RWPE2 (cell line): ENCODE measurements at regions not wholly inside any gene's neighbourhood (a gene's known extent, or its start where the extent isn't known, plus 50 kb on each side); places are given as distances from the start of the nearest gene placed in this dataset.

ENCODE experiments used
- ATAC-seq: fragments of 200-7000 bp; cut with Tn5 transposase; 3 replicates; pipeline ENCODE4 v1.9.1; 2021; ENCODE audit warnings: low read depth
- DNase-seq: peaks from one replicate; pipeline ENCODE4 v3.0.0-alpha.2; 2020; ENCODE audit warnings: low spot score
- H3K27ac ChIP-seq: fragments of 450-650 bp; 2 replicates; pipeline ENCODE4 v1.5.1; 2017; ENCODE audit warnings: mild to moderate bottlenecking; ENCODE audit not compliant: poor library complexity, severe bottlenecking
- H3K27me3 ChIP-seq: fragments of 250-450 bp; sonication (Bioruptor Pico); 2 replicates; pipeline ENCODE4 v1.5.1; 2021; ENCODE audit warnings: mild to moderate bottlenecking, moderate library complexity; ENCODE audit not compliant: insufficient read depth, poor library complexity, severe bottlenecking
- H3K36me3 ChIP-seq: fragments of 250-450 bp; sonication (Bioruptor Pico); 2 replicates; pipeline ENCODE4 v1.5.1; 2020; ENCODE audit warnings: low read depth, mild to moderate bottlenecking, moderate library complexity
- H3K4me1 ChIP-seq: fragments of 250-450 bp; sonication (Bioruptor Pico); 2 replicates; pipeline ENCODE4 v1.5.1; 2021; ENCODE audit warnings: mild to moderate bottlenecking, moderate library complexity; ENCODE audit not compliant: insufficient read depth, poor library complexity, severe bottlenecking
- H3K4me3 ChIP-seq: fragments of 250-450 bp; sonication (Bioruptor Pico); 2 replicates; pipeline ENCODE4 v1.5.1; 2021; ENCODE audit warnings: mild to moderate bottlenecking, moderate library complexity; ENCODE audit not compliant: severe bottlenecking
- H3K9me3 ChIP-seq: fragments of 250-450 bp; sonication (Bioruptor Pico); 2 replicates; pipeline ENCODE4 v1.5.1; 2021; ENCODE audit warnings: mild to moderate bottlenecking, moderate library complexity; ENCODE audit not compliant: severe bottlenecking
- CTCF ChIP-seq: fragments of 450-650 bp; IDR thresholded peaks from one replicate; pipeline ENCODE4 v1.5.1; 2017; ENCODE audit warnings: mild to moderate bottlenecking, moderate library complexity; ENCODE audit not compliant: poor library complexity, severe bottlenecking

GRCh38 chr4:146998157-146998556, 52.5 kb upstream of the TTC29 start:
- TF ChIP-seq CTCF: no peak
- H3K9me3 ChIP-seq: no peaks in the 10 kb centered on the region
- no peaks in the 10 kb centered on the region for H3K4me1 ChIP-seq
- ATAC-seq (no peak), DNase-seq (no peak)
- H3K27me3 ChIP-seq: no peaks in the 10 kb centered on the region
- H3K36me3 ChIP-seq: no peaks in the 10 kb centered on the region
- H3K4me3 ChIP-seq: no peak overlapping the region
- no peak overlapping the region for H3K27ac ChIP-seq

- DNase-seq: no peak
- no peak overlapping the region for H3K27ac ChIP-seq
These were observed 58.5 kb upstream of the TTC29 start for GRCh38 chr4:147003956-147004809.

GRCh38 chr4:147006229-147006628, 60.6 kb upstream of the TTC29 start:
- no peaks in the 10 kb centered on the region for H3K4me1 ChIP-seq
- TF ChIP-seq CTCF: no peak
- no peak overlapping the region for H3K4me3 ChIP-seq
- H3K27ac ChIP-seq: no peak overlapping the region
- H3K27me3 ChIP-seq: no peaks in the 10 kb centered on the region
- ATAC-seq (no peak), DNase-seq (no peak)
- H3K36me3 ChIP-seq: no peaks in the 10 kb centered on the region
- H3K9me3 ChIP-seq: no peaks in the 10 kb centered on the region

More at GRCh38 chr4:147003956-147004809, 58.5 kb upstream of the TTC29 start:
- TF ChIP-seq CTCF: no peak
- no peak overlapping the region for H3K4me3 ChIP-seq
- no peak for ATAC-seq
- no peaks in the 10 kb centered on the region for H3K36me3 ChIP-seq
- no peaks in the 10 kb centered on the region for H3K4me1 ChIP-seq
- no peaks in the 10 kb centered on the region for H3K27me3 ChIP-seq
- no peaks in the 10 kb centered on the region for H3K9me3 ChIP-seq

GRCh38 chr4:147009875-147010274, 64.2 kb upstream of the TTC29 start:
- Histone ChIP-seq H3K9me3 (no peaks in the 10 kb centered on the region), H3K36me3 (no peaks in the 10 kb centered on the region), H3K27me3 (no peaks in the 10 kb centered on the region), H3K4me3 (no peak overlapping the region), H3K27ac (no peak overlapping the region), H3K4me1 (no peaks in the 10 kb centered on the region)
- DNase-seq (no peak), ATAC-seq (no peak)
- no peak for TF ChIP-seq CTCF

- no peaks in the 10 kb centered on the region for H3K4me1 ChIP-seq
- no peak overlapping the region for H3K4me3 ChIP-seq
- no peak for ATAC-seq
- no peaks in the 10 kb centered on the region for H3K27me3 ChIP-seq
- no peaks in the 10 kb centered on the region for H3K36me3 ChIP-seq
- H3K9me3 ChIP-seq: no peaks in the 10 kb centered on the region
- no peak for DNase-seq
- no peak for TF ChIP-seq CTCF
- no peak overlapping the region for H3K27ac ChIP-seq
These were observed 65.7 kb upstream of the TTC29 start for GRCh38 chr4:147011411-147011810.
